CD4-positive, alpha-beta T cell treated with Interleukin-17A for 4 hours (primary cell): ENCODE measurements at regions not wholly inside any gene's neighbourhood (a gene's known extent, or its start where the extent isn't known, plus 50 kb on each side); places are given as distances from the start of the nearest gene placed in this dataset.

Source experiments
- DNase-seq: peaks from one replicate; pipeline ENCODE4 v3.0.0-alpha.2; 2020; ENCODE audit warnings: mixed read lengths

DNA sequence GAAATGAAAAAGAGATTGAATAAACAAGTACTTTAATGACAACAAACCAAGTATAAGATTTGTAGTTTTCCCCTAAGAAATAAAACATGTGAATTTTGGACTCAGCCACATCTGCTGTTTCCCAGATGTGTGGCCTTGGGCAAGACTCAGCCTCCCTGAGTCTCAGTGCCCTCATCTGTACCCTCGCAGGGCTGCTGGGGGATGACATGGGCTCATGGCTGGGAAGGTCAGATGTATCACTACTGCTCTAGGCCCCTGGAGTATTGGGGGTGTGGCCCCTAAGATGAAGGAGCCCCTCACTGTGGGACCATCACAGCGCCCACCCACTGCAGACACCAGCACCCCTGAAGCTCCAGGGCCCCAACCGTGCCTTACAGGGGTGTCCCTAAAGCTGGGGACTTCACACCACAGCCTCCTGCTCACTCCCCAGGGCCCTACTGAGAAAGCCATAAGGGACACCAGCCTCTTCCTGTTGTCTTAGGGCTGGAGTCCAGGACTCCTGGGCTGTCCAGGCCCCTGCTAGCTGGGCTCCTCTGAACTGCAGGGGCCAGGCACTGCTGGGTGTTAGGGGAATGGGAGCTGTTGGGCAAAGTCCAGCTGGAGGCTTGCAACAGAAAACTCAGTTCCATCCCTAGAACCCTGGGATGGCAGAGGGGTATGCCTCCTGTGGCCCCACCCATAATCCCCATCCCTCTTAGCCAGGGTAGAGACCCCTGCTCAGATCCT lies 104.0 kb upstream of the WNT4 start:
- no peak for DNase-seq

DNA sequence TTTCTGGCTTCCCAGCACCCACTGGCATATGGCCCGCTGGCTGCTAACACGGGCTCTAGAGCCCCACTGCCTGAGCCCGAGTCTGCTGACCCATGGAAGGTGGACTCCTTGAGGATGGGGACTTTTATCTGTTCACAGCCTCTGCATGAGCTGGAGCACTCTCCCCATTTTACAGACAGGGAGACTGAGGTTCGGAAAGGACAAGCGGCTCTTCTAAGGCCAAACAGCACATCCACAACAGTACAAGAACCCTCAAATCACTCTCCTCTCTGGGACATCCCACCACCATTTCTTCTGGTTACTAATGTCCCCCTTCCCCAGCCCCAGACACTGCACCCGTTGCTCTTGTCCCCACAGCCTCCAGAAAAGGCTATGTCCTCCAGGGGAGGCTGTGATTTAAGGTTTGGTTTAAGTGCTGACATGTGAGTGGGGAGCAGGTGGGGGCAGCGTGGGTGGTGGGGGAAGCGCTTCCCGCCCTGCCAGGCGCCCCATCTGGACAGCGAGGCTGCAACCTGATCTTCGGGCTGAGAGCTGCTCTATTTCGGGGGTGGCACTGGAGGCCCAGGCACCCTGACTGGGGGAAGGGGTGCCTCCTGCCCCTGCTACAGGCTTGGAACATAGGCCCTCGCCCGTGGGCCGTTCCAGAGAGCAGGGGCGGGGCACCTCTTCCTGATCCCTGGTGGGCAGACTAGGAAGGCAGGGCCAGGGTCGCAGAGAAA lies 104.8 kb upstream of the WNT4 start:
- no peak for DNase-seq

DNA sequence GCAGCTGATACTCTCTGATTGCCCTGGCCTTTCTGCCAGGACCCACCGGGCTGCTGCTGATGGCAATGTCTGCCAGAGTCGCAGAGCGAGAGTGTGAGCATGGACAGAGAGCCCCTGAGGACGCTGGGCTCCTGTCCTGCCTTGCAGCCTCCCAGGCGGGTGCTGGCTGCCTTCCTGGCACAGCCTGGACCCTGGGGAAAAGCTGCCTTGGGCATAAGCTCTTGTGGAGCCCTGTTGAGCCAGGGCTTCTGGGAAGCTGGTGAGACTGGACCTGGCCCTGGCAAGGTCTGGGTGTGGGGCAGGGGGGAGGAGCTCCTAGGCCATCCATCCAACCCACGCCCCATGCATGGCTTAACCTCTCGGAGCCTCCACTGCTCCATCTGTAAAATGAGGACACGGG lies 105.8 kb upstream of the WNT4 start:
- no peak for DNase-seq

DNA sequence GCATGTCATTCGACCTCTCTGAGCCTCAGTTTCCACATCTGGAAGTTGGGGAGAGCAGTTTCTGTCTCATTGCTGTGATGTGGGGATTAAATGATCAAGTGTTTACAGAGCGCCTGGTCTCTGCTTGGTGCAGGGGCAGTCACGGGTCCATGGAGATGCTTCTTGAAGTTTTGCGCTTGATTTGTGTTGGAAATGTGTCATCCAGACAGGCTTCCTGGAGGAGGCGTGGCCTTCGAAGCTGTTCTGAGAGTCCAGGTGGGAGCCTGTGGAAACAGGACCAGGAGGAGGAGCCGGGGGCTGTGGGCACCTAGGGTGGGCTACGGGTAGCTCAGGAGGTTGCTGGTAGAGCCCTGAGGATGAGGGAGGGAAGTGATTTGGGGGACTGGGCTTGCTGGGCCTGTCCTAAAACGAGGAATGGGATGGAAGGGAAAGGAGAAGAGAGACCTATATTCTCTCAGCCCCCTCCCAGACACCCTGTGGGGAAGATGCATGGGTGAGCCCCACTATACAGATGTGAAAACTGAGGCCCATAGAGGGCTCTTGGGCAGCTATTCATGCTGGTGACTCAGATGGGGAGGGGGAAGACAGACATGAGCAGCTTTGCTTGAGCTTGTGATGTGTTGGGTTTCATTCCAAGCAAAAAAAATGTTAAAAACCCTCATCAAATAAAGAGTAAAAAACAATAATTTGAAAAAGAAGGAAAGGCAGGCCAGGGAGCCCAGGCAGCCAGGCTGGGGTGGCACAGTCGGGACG lies 107.2 kb upstream of the WNT4 start:
- DNase-seq, result no peak

DNA sequence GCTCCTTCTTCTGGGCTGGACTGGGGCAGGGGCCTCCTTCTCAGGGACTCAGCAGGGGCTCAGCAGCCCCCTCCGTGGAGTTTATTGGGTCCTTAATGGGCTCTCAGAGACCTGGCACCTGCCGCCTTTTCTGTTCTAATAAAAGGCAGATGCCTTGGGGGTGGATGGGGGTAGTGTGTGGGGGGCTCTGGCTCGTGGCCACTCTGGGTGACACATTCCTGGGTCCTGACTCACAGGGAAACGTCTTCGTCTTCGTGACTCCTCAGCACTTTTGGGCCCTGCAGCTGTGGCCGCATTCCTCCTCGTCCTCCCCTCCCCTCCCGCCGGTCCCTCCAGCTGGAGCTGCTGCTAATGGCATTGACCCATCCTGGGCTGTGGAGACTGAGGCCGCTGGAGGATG lies 107.8 kb upstream of the WNT4 start:
- no peak for DNase-seq

DNA sequence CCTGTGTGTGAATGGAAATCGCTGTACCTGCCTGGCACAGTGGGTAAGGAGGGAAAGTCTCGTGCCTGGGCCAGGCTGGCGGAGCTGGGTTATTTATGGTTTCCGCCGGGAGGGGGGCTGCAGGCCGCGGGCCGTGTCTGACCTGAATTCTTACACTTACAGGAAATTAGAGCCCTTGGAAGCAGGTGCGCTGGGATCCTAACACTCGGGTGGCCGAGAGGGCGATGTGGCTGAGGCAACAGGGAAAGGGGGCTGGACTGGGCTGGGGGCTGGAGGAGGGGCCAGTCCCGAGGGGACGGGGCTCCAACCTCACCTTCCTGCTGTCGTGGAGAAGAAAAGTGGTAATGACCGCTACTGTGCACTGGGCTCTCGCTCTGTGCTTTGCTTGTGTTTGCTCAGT lies 109.4 kb upstream of the WNT4 start:
- DNase-seq, result no peak

DNA sequence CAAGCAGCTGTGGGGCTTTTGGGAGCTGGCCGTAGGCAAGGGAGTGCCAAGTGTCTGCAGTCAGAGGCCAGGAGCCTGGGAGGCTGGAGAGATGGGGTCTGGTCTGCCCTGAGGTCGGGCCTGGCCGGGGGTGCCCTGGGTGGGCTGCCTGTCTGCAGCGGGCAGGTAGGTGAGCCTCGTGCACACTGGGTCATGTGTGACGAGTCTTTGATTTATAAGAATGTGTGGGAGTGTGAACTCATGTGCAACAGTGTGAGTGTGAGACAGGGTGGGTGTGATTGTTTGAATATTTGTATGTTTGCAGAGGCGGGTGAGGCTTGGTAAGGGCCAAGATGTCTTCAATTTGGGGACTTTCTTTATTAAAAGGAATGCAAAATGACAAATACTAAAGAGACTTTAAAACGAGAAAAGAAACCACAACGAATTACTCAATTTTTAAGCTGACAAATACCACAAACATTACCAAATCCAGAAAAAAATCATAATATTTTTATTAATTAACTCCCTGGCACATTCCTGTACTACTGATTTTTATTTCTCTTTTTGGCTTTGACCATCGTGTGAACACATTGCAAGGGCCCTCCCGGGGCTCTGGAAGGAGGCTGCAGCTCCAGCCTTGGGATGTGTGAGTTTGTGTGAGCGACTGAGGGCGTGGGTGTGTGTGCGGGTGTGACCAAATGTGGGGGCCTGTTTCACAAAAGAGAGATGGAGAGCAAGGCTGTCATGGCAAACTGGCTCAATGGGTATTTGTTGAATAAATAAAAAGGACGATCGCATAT lies 110.3 kb upstream of the WNT4 start:
- no peak for DNase-seq

DNA sequence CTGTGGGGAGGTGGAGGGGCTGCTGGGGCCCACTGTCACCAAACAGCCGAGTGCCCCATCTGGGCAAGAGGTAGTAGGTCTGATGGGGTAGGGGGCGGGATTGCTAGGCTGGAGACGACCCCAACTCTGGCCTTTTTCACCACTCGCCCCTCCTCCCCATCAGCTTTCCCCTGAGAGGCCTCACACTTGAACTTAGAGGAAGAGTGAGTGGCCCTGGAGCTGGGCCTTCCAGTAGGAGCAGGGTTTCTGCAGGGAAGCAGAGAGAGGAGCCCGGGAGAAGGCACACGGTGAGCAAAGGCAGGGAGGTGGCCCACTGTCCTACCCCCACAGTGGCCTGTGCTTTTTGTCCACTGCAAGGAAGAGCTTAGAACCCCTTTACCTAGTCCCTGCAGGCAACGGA lies 111.9 kb upstream of the WNT4 start:
- DNase-seq, result no peak

DNA sequence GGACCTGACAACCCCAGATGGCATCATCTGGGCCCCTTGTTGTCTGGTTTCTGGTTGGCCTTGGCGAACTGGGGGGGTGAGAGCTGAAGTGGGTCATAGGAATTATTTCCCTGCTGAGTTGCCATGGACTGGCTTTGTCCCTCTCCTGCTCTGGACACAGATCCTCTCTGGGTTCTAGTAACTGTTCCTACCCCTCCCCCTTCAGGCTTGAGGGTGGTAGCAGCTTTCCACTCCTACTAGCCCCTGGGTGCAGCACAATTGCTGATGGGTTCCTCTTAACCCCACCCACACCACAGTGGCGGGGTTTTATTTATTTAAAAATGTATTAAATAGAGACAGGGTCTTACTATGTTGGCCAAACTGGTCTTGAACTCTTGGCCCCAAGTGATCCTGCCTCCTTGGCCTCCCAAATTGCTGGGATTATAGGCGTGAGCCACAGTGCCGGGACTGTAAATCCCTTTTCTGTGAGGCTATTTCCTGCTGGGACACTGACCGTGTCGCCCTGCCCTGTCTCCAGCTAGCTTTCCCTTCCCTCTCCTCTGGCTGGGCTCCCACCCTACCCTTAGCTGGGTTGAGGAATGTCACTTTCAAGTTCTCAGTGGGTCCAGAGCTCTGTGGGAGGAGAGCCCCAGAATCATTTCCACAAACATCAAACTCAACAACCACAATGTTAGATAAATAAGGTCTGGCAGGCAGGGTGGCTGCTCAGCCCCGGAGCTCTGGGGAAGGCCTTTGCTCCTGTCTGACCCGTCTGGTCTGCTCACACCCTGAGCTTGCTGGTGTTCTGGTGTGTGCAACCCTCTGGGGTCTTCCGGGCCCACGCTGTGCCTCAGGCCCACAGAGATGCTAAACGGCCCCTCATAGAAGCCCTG lies 112.7 kb upstream of the WNT4 start:
- DNase-seq, result no peak

DNA sequence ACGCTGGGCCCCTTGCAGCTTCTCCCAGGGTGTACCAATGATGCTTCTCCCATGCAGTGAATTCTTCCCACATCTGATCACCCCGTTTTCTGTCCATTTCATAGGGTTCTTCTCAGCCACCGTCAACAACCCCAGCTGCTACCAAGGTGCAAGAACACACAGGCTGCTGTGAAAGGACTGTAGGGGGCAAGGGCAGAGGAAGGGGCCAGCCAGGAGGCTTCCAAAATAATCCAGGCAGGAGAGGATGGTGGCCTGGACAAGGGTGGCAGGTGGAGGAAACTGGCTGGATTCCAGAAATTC lies 113.3 kb upstream of the WNT4 start:
- no peak for DNase-seq

DNA sequence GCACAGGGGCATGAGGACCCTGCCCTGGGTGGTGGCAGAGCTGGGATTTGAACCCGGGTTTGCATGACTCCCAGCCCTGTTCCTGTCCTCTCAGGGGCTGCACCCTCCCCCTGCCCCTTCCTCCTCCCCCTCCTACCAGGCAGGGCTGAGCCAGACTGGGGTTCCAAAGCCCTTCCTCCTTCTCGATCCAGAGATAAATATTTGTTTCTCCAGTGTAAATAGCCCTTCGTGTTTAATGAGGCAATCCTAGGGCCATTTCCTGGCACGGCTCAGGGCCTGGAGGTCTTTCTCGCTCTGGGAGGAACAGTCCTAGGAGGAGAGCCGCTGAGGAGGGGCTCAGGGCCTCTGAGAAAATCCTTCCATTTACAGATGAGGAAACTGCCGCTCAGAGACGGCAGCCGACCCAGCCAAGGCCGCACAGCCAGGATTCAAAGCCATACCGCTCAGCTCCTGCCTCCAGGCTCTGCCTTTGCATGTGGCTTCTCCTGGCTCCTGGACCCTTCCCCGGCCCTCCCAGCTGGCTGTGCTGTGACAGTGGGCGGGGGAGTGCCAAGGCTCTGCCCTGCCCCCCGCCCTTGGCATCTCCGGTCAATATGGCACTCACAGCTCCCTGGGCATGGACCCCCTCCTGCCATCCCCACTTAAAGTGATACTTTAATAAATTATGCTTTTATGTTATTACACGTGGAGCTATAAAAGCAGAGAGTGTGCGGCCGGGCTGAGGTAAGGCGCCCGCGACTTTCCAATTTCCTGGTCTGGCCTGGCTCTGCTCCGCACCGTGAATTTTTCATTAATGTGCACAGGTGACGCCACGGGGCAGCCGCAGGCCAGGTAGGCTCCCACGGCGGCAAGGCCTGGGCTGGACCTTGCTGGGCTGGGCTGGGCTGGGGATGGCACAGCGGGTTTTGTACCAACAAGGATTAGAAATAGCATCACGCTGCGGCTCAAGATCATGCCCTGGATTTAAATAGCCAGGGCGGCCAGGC lies 114.7 kb upstream of the WNT4 start:
- no peak for DNase-seq

DNA sequence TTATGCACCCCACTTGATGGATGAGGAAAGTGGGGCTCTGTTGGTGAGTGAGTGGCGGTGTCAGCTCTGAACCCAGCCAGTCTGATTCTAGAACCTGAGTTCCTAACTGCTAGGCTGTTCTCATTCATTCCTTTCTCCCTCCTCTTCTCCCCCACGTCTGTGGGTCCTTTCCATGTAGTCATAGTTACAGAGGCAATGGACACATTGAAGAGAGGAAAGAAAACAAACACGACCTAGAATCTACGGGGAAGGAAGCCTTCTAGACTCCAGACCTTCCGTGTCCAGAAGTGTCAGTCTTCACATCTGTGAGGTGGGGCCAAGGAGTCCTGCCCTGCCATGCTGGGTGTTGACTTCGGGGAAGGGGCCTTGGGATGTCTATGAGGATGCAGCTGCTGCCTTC lies 115.8 kb upstream of the WNT4 start:
- DNase-seq, result no peak

DNA sequence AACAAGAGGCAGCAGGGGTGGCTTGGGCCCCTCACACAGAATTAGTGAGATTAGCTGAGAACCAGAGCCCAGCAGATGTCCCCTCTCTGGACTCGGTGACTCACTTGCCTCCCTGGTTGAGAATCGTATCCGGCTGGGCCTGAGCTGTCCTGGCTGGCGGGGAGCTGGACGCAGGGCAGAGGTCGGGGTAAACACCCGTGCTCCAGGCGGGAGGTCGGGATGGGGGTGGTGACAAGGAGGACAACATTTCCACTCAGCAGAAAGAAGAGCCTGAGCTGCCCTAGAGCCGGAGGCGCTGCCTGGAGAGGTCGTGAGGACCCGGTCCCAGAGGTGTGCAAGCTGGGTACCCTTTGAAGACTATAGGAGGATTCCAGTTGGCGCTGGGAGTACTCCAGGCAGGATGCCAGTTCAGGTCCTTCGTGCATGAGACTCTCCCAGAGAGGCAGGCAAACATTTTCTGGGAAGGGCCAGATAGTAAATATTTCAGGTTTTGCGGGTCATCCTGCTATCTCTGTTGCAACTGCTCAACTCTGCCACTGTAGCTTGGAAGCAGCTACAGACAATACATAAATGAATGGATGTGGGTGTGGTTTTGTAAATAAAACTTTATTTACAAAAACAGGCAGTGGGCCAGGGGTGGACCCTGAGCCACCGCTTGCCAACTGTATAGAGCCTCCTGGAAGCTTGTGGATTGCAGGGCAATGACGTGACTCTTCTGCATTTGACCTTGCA lies 116.8 kb upstream of the WNT4 start:
- DNase-seq, result no peak

DNA sequence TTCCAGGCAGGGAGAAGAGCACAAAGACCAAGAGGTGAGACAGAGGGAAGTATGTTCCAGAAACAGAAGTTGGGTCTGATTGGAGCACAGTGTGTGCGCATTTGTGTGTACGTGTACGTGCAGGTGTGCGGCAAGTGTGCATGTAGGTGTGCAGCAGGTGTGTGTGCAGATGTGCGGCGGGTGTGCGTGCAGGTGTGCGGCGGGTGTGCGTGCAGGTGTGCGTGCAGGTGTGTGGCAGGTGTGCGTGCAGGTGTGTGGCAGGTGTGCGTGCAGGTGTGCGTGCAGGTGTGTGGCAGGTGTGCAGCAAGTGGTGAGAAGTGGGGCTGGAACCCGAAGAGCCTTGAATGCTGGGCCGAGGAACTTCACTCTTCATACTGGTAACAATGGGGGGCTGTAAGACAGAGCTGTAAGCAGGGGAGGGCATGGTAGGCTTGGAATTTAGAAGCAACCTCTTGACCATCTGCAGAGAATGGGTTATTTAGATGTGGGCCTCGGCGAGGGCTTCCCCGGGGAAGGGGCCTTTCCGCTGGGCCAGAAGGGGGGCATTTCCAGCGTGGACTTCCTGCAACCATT lies 118.0 kb upstream of the WNT4 start:
- no peak for DNase-seq

DNA sequence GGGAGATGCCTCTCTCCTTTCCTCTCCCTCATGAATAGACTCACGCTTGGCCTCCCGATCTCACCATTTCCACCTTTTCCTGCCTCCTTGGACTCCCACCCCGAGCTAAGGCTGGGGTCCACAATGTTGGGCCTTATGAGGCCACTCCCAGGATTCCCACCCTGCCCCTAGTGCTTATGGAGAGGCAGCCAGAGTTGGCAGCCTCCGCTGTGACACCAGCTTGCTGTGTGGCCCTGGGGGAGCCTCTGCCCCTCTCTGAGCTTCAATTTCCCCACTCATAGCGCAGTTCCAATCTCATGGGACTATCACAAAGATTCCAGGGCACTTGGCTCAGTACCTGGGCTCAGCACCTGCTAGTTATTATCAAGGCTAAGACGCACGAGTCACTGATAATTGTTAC lies 118.7 kb upstream of the WNT4 start:
- DNase-seq, result no peak

DNA sequence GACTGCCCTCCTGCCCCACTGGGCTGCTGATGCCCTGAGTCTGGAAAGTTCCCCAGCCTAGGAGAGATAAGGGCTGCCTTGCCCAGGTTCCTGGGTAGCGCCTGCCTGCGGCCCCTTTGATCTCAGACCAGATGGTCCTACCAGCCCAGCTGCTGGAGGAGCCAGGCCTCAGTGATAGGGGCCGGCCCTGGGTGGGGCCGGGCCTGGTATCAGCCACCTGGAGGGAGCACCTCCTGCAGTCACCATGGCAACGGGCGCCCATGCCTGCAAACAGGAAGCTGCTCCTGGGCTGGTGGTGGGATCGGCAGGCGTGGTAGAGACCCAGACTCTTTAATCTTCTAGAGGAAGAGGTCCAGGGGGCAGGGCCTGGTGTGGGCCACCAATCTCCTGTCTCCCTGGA lies 119.7 kb upstream of the WNT4 start:
- DNase-seq, result no peak

DNA sequence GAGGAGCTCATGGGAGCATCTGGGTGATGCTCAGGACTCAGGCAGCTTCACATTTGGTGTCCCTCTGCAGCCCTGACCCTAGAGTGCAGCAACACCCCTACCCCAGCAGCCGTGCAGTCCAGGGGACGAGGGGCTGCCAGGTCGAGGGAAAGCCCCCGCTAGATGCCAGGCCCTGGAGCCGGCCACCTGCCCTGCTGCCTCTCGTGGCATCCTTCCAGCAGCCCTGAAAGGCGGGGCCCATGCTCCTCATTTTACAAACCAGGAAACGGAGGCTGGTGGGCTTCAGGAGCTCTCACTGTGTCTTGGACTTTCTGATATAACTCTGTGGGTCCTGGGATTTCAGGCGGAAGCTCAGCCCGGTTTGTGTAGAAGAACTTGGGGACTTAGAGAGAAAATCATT lies 120.5 kb upstream of the WNT4 start:
- no peak for DNase-seq

DNA sequence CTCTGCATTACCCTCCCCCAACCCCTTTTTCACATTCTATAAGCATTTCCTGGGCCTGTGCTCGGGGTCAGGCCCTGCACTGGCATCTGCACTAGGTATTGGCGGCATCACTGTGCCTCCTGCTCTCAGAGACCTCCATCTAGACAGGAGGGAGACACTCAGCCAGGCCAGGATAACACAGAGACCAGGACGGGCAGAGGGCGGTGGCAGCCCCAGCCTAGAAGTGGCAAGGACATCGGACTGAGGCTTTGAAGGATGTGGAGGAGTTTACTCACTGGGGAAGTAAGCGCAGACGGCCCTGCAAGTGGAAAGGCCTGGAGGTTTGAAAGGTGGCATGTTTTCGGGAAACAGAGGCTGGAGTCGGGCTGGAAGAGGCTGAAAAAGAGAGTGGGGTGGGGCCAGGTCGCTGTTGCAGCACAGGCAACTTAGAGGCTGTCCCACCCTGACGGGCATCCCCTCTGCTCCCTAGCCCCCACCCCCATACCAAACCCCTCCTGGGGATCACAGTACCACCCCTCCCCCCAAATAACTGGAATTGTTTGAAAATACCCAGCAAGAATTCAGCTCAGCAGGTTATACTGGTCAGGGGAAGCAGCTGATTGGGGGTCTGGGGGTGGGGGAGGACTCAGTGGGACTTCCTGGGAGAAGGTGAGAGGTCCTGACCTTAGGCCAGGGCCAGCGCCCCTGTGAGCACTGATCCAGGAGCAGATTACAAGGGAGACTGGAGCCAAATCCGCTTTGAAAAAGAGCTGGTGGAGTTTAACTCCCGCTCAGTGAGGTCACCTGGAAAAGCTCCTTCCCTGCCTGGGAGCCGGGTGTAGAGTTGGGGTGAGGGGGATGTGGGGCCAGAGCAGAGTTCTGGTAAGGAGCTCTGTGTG lies 121.8 kb upstream of the WNT4 start:
- no peak for DNase-seq

DNA sequence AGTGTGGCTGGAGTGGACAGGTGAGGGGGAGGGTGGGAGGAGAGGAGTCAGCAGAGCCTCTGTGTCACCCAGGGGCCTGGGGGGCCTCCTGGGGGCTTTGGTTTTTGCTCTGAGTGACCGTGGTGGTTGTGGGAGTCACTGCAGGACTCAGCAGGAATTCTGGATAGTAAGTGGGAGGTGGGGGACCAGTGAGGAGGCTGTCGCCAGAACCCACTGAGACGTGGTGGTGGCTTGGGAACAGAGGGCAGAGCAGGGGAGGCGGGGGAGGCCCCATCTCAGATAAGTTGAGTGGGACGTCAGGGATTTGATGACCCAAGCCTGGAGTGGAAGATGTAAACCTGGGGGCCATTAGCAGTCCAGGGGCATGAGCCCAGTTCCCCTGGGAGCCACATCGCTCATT lies 123.2 kb upstream of the WNT4 start:
- DNase-seq, result no peak
